Activated CD8-positive, alpha-beta T cell treated with anti-CD3 and anti-CD28 coated beads, Interleukin-2, amount 10 ng/mL, durations not matched to agents 7 days and 5 days (primary cell): ENCODE measurements at regions not wholly inside any gene's neighbourhood (a gene's known extent, or its start where the extent isn't known, plus 50 kb on each side); places are given as distances from the start of the nearest gene placed in this dataset.

Source experiments
- ATAC-seq: fragments of 150-1000 bp; cut with Tn5 transposase; one replicate; pipeline ENCODE4 v1.10.0; 2021; ENCODE audit warnings: moderate library complexity
- CTCF ChIA-PET: fragments of 350-600 bp; sonication (Branson Sonifier 250); formaldehyde crosslinking; loops from one replicate; lab custom pipeline; 2021; ENCODE audit warnings: antibody characterized with exemption; lab: Charles Lee
- POLR2A ChIA-PET: fragments of 350-600 bp; sonication (Branson Sonifier 250); formaldehyde crosslinking; loops from one replicate; lab custom pipeline; 2021; ENCODE audit warnings: antibody characterized with exemption; lab: Charles Lee
- DNase-seq: peaks from one replicate; pipeline ENCODE4 v3.0.0-alpha.2; 2020
- H3K27ac Mint-ChIP-seq: one replicate; pipeline ENCODE4 v1.8.0; 2021; ENCODE audit warnings: mild to moderate bottlenecking, mixed read lengths
- H3K27me3 Mint-ChIP-seq: one replicate; pipeline ENCODE4 v1.8.0; 2021; ENCODE audit warnings: low read depth, mixed read lengths
- H3K36me3 Mint-ChIP-seq: one replicate; pipeline ENCODE4 v1.8.0; 2021; ENCODE audit warnings: low read depth, mixed read lengths
- H3K4me1 Mint-ChIP-seq: one replicate; pipeline ENCODE4 v1.8.0; 2021; ENCODE audit warnings: low read depth, mixed read lengths
- H3K4me3 Mint-ChIP-seq: one replicate; pipeline ENCODE4 v1.8.0; 2021; ENCODE audit warnings: mild to moderate bottlenecking, mixed read lengths
- H3K9me3 Mint-ChIP-seq: one replicate; pipeline ENCODE4 v1.8.0; 2022; ENCODE audit warnings: mixed read lengths; ENCODE audit not compliant: insufficient read depth

DNA sequence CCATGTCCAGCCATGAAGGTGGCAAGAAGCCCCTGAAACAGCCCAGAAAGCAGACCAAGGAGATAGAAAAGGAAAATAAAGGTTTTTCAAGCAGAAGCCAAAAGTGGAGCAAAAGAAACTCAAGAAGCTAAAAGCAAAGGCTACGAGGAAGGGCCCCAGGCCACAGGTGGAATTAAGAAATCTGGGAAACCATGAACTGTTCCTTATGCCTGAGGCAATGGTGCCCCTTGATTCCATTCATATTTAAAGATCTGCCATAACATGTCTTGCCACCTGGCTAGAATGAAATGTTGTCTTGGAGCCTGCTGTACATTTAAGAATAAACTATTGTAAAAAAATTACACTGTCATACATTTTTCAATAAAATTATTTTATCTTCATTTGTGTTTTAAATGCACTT, 59.5 kb upstream of the TARS1 start:
- H3K9me3 Mint-ChIP-seq, result no peaks in the 10 kb centered on the region
- no peaks in the 10 kb centered on the region for H3K4me1 Mint-ChIP-seq
- no peak overlapping the region for H3K4me3 Mint-ChIP-seq
- H3K36me3 Mint-ChIP-seq, result no peaks in the 10 kb centered on the region
- no peak overlapping the region for H3K27ac Mint-ChIP-seq
- ATAC-seq (no peak), DNase-seq (no peak)
- POLR2A ChIA-PET, result interaction anchor here (0.6 kb wide), 1 partner anchor 292 kb away, joined by 3 read pairs; no protein-coding TSS in a partner anchor
- H3K27me3 Mint-ChIP-seq, result peaks cover 3% of the 10 kb centered on the region
- CTCF ChIA-PET, result no interaction called here
